Embryonic facial prominence (tissue), 1 donor: ENCODE measurements at regions not wholly inside any gene's neighbourhood (a gene's known extent, or its start where the extent isn't known, plus 50 kb on each side); places are given as distances from the start of the nearest gene placed in this dataset.

Source experiments
- DNase-seq: peaks from one replicate; pipeline ENCODE4 v3.0.0-alpha.2; 2016; ENCODE audit errors: extremely low spot score

GRCh38 chr1:87869567-87869966, 540.9 kb downstream of the LMO4 start:
- no peak for DNase-seq

- DNase-seq = no peak
Observed at GRCh38 chr1:87872189-87872588, 543.5 kb downstream of the LMO4 start.

GRCh38 chr1:87872692-87873091, 544.0 kb downstream of the LMO4 start:
- no peak for DNase-seq

GRCh38 chr1:87878873-87879272, 550.2 kb downstream of the LMO4 start:
- no peak for DNase-seq

GRCh38 chr1:87880098-87880760, 551.5 kb downstream of the LMO4 start:
- no peak for DNase-seq

GRCh38 chr1:87880764-87881163, 552.1 kb downstream of the LMO4 start:
- no peak for DNase-seq

- no peak for DNase-seq
Observed at GRCh38 chr1:87883906-87884305, 555.2 kb downstream of the LMO4 start.

- DNase-seq = no peak
Observed at GRCh38 chr1:87884581-87884980, 555.9 kb downstream of the LMO4 start.

- DNase-seq = no peak
Observed at GRCh38 chr1:87885278-87886025, 556.8 kb downstream of the LMO4 start.

GRCh38 chr1:87887100-87887499, 558.4 kb downstream of the LMO4 start:
- DNase-seq = no peak

- DNase-seq = no peak
Observed at GRCh38 chr1:87888446-87888845, 559.8 kb downstream of the LMO4 start.

- no peak for DNase-seq
Observed at GRCh38 chr1:87894062-87894461, 565.4 kb downstream of the LMO4 start.

- DNase-seq = no peak
Observed at GRCh38 chr1:87897481-87897880, 568.8 kb downstream of the LMO4 start.

GRCh38 chr1:87898431-87898830, 569.8 kb downstream of the LMO4 start:
- DNase-seq = no peak

GRCh38 chr1:87899017-87899416, 570.3 kb downstream of the LMO4 start:
- no peak for DNase-seq

GRCh38 chr1:87899746-87900145, 571.1 kb downstream of the LMO4 start:
- DNase-seq = no peak

- peak; percentile 11 for DNase-seq
Observed at GRCh38 chr1:87902830-87903229, 574.1 kb downstream of the LMO4 start.

- no peak for DNase-seq
Observed at GRCh38 chr1:87903242-87903641, 574.6 kb downstream of the LMO4 start.

GRCh38 chr1:87904651-87905050, 576.0 kb downstream of the LMO4 start:
- DNase-seq = no peak

GRCh38 chr1:87905651-87906050, 577.0 kb downstream of the LMO4 start:
- DNase-seq = no peak

GRCh38 chr1:87906078-87906477, 577.4 kb downstream of the LMO4 start:
- DNase-seq = no peak

- DNase-seq = no peak
Observed at GRCh38 chr1:87913361-87913760, 584.7 kb downstream of the LMO4 start.

- no peak for DNase-seq
Observed at GRCh38 chr1:87914396-87914795, 585.7 kb downstream of the LMO4 start.

- DNase-seq = no peak
Observed at GRCh38 chr1:87915771-87916170, 587.1 kb downstream of the LMO4 start.
